ENCODE measurements at regions not wholly inside any gene's neighbourhood (a gene's known extent, or its start where the extent isn't known, plus 50 kb on each side); places are given as distances from the start of the nearest gene placed in this dataset.

DNA sequence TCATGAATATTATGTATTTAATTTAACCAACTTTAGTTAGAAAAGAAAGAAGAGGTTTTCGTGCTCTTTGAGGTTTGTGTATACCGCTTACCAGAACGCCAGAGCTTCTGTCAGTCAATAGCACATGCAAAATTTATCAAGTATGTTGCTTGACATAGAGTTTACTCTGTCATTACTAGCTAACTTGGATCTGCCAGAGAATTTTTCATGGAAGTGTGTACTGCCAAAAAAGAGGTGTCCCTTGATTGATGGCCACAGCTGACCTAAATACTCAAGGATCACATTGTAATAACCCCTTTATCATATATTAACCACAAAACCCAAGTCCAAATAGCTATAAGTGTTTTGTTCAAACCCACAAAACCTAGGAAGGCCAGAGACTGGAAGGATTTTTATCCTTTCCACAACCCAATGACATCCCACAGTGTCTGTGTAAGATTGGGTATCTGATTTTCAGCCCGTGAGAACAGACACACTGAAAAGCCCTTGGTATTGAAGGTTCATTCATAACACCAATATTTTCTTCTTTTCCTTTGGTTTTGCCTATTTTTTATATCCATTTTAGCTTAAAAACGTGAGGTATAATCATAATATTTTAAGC is 194.0 kb upstream of the EYA4 start:
- H3K4me1 Mint-ChIP-seq = peaks cover 24% of the 10 kb centered on the region
- TF ChIP-seq, protein P1, sequence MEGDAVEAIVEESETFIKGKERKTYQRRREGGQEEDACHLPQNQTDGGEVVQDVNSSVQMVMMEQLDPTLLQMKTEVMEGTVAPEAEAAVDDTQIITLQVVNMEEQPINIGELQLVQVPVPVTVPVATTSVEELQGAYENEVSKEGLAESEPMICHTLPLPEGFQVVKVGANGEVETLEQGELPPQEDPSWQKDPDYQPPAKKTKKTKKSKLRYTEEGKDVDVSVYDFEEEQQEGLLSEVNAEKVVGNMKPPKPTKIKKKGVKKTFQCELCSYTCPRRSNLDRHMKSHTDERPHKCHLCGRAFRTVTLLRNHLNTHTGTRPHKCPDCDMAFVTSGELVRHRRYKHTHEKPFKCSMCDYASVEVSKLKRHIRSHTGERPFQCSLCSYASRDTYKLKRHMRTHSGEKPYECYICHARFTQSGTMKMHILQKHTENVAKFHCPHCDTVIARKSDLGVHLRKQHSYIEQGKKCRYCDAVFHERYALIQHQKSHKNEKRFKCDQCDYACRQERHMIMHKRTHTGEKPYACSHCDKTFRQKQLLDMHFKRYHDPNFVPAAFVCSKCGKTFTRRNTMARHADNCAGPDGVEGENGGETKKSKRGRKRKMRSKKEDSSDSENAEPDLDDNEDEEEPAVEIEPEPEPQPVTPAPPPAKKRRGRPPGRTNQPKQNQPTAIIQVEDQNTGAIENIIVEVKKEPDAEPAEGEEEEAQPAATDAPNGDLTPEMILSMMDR (IDR thresholded peaks at IDR 0.05; ENCODE audit: unreplicated experiment in 3 of 3) = no peak
- peak overlapping the region; percentile 19 to 78 (median 49) for H3K27ac Mint-ChIP-seq
- H3K36me3 Mint-ChIP-seq (ENCODE audit: low read depth) = no peaks in the 10 kb centered on the region
- H3K9me3 Mint-ChIP-seq = no peaks in the 10 kb centered on the region
- no peaks in the 10 kb centered on the region for H3K27me3 Mint-ChIP-seq (ENCODE audit: low read depth)
- H3K4me3 Mint-ChIP-seq = no peak overlapping the region

DNA sequence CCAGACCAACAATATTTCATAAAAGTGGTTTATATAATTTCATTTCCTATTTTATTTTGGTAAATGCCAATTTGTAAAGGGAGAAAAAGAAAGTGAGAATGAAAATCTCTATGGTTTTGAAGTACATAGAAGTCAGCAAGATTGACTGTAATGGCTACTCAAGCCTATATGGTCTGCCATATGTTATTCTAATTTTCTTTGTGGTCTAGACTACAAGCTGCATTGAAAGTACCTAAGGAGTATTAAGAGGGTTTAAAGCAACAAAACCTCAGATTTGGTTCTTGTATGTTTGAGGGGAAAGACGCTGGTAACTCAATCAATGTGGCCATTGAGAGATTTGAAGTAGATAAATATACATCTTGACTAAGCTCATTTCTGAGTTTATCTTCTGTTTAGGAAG is 193.5 kb upstream of the EYA4 start:
- Mint-ChIP-seq H3K4me1 (peaks cover 21% of the 10 kb centered on the region), H3K4me3 (no peak overlapping the region), H3K27ac (peak overlapping the region in 1 of 3 experiments; percentile 11), H3K36me3 (ENCODE audit: low read depth) (no peaks in the 10 kb centered on the region), H3K27me3 (ENCODE audit: low read depth) (no peaks in the 10 kb centered on the region), H3K9me3 (no peaks in the 10 kb centered on the region)
- TF ChIP-seq, protein P1 (IDR thresholded peaks at IDR 0.05; ENCODE audit: unreplicated experiment in 3 of 3) = no peak

DNA sequence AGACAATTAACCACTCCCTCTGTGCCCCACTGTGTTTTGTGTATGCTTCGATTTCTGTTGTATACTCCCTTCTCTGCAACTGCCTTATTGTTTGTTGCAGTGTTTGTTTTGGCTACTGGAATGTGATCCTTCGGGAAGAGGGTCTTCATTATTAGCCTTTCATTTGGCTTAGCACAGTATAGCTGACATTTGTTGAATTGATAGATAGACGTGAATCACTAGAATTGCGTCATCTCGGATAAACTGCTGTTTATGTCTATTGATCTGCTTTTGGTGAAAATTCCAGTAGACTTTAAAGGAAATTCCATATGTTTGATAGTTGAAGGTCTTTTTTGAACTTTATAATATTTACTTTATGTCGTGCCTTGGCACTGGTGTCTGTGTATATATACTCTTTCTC is 189.9 kb upstream of the EYA4 start:
- TF ChIP-seq, protein P1 (IDR thresholded peaks at IDR 0.05; ENCODE audit: unreplicated experiment in 3 of 3) = no peak
- Mint-ChIP-seq H3K9me3 (no peaks in the 10 kb centered on the region), H3K4me3 (no peak overlapping the region), H3K27me3 (ENCODE audit: low read depth) (no peaks in the 10 kb centered on the region), H3K36me3 (ENCODE audit: low read depth) (no peaks in the 10 kb centered on the region), H3K27ac (peak overlapping the region in 2 of 3 experiments; percentile 3 to 42), H3K4me1 (peaks cover 47% of the 10 kb centered on the region)

DNA sequence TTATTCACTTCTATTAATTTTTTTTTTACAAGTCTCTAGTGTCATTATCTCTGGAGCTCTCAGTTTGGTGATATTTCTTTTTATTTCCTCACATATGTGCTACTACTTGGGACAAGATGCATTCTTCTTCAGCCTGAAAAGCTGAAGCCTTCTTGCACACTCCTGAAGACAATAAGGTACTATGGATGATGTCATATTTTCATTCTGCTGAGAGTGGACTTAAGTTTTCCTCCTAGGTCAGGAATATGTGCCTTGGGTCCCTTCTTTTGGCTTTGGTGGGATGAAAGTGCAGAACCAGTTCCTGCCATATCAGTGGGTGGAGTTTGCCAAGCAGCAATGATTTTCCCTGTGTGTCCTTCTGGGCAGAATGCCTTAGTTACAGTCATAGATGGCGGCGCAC is 188.7 kb upstream of the EYA4 start:
- H3K27me3 Mint-ChIP-seq (ENCODE audit: low read depth) = no peaks in the 10 kb centered on the region
- H3K4me1 Mint-ChIP-seq = peaks cover 39% of the 10 kb centered on the region
- H3K9me3 Mint-ChIP-seq = no peaks in the 10 kb centered on the region
- TF ChIP-seq, protein P1 (IDR thresholded peaks at IDR 0.05; ENCODE audit: unreplicated experiment in 3 of 3) = no peak
- H3K27ac Mint-ChIP-seq = no peak overlapping the region
- H3K36me3 Mint-ChIP-seq (ENCODE audit: low read depth) = no peaks in the 10 kb centered on the region
- no peak overlapping the region for H3K4me3 Mint-ChIP-seq

DNA sequence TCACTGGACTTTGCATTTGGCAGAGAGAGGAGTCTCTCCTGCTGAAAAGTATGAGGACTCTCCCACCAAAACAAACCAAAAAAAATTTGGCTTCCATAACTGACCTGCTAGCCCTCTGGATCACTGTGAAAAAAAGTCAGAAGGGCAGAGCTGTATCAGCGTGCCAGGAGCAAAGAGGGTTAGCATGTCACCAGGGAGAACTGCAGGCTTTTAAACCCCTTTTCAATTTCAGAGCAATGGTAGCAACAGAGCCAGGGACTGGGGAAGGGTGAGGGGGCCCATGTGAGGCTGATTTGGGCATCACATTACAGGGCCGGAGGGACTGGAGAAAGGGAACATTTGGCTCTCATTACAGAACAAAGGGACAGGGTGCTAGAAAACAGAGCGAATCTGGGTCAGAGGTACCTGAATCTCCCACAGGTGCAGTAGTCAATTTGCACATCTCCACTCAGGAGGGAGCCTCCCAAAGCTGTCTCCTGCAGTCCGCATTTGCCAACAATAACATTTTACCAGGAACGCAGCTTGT is 185.7 kb upstream of the EYA4 start:
- H3K27ac Mint-ChIP-seq = peak overlapping the region; percentile 85 to 92 (median 90)
- TF ChIP-seq, protein P1 (IDR thresholded peaks at IDR 0.05; ENCODE audit: unreplicated experiment in 3 of 3) = no peak
- peaks cover 39% of the 10 kb centered on the region for H3K4me1 Mint-ChIP-seq
- peak overlapping the region in 1 of 3 experiments; percentile 41 for H3K4me3 Mint-ChIP-seq
- no peaks in the 10 kb centered on the region for H3K9me3 Mint-ChIP-seq
- H3K36me3 Mint-ChIP-seq (ENCODE audit: low read depth) = no peaks in the 10 kb centered on the region
- no peaks in the 10 kb centered on the region for H3K27me3 Mint-ChIP-seq (ENCODE audit: low read depth)

DNA sequence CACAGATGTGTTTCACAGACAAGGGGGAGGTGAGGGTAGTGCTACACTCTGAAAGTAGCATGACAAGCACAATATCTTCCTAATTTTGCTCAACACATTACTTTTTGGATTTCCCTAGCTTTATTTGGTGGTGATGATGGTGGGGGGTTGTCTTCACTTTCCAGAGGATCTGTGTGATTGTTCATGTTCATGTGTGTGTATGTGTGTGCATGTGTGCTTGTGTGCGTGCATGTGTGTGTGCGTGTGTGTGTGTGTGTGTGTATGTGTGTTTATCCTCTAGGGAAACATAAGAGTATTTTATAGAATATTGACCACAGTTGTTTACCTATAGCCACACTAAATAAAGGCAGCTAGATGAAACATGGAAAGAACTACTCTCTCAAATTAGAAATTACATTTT is 183.8 kb upstream of the EYA4 start:
- Mint-ChIP-seq H3K4me1 (peaks cover 33% of the 10 kb centered on the region), H3K27me3 (ENCODE audit: low read depth) (no peaks in the 10 kb centered on the region), H3K27ac (no peak overlapping the region), H3K4me3 (no peak overlapping the region), H3K9me3 (no peaks in the 10 kb centered on the region), H3K36me3 (ENCODE audit: low read depth) (no peaks in the 10 kb centered on the region)
- TF ChIP-seq, protein P1 (IDR thresholded peaks at IDR 0.05; ENCODE audit: unreplicated experiment in 3 of 3) = no peak
